IPS-NIHi7 (cell line): ENCODE measurements at regions not wholly inside any gene's neighbourhood (a gene's known extent, or its start where the extent isn't known, plus 50 kb on each side); places are given as distances from the start of the nearest gene placed in this dataset.
"Not testable (repeated sequence)": the region's sequence is repeated elsewhere in the genome, so short reads cannot be mapped to it uniquely, and the experiment has no call there.

ENCODE experiments used
- DNase-seq: peaks from one replicate; pipeline ENCODE4 v3.0.0; 2012; ENCODE audit warnings: mixed read lengths; ENCODE audit errors: extremely low spot score

DNA sequence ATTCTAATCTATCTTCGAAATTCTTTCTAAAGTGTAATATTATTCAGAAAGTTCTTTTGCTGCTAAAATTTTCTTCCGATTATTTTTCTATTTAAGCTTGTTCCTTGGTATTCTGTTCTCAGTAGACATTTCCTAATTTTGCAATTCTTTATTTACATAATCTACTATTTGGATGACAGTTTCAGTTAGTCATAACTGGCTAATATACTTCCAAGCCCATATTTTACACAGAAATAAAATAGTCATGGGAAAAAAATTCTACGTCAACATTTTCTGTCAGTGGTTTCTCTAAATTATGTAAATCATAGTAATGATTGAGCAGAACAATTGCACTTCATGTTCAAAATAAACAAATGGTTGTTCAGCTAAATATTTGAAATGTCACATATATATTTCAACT is 178.0 kb upstream of the ANKRD50 start:
- no peak for DNase-seq

DNA sequence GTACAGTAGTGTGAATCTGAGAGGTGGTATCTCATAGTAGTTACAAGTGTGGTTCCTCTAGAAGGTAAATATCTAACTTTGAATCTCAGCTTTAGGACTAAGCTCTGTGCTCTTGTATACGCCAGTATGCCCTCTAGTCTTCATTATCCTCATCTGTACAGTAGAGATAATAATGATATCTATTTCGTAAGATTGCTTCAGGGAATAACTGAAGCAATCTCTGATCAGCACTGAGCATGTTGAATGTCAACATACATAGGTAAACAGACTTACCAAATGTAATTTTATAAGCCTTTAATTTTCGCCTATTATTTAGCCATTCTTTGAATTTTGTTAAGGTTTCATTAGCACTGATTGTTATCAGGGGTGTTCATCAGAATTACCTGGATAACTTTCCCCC is 175.2 kb upstream of the ANKRD50 start:
- no peak for DNase-seq

- DNase-seq, result no peak
These were observed 171.8 kb upstream of the ANKRD50 start for GRCh38 chr4:124884316-124884715.

- no peak for DNase-seq
These were observed 171.1 kb upstream of the ANKRD50 start for GRCh38 chr4:124883632-124884031.

GRCh38 chr4:124879195-124879594 is 166.7 kb upstream of the ANKRD50 start:
- DNase-seq, result no peak

DNA sequence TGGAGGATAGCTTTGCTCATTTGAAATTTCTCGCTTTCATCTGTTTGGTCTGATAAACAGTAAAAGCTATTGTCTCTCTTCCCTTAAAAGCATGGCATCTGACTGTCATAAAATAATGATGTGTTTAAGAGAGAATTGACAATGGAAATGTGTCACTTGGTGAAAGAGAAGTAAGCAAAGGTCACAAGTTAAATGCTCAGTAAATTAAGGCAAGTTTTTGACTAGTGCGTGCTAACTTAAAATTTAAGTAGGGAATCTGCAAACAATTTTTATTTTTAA is 161.6 kb upstream of the ANKRD50 start:
- DNase-seq, result no peak

DNA sequence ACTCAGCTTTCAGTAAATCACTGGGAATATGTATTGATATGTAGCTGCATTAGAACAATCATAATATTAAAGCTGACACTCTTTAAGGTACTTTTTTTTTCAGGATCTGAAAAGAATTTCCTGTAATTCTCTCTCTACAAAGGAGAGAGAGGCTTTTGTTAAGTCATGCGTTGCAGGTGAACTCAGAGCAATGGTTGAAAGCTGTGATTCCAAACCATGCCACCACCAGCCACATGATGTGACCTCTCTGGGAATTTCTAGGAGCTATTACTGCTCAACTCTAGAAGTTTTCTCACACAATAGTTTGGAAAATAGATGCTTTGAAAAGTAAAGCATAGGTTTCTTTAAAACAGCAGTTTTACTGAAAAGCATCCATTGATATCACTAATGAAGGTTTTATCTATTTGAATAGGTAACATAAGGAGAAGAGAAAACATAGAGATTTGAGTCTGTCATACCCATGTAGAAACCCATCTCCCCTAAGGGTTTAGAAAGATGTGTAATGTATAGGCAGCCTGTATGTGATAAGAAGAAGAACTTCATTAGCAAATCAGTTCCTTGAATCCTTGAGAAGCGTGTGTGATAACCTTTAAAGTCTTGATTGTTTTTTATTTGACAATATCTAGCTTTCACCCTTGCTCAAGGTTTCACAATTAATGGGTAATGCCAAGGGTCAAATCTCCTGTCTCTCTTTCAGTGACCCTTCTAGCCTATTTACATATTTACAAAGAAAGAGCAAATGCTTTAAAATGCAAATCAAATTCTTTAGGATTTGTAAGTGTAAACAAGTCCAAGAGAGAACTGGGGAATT is 161.0 kb upstream of the ANKRD50 start:
- DNase-seq, result no peak

GRCh38 chr4:124872659-124873058 is 160.1 kb upstream of the ANKRD50 start:
- no peak for DNase-seq

GRCh38 chr4:124869961-124870495 is 157.5 kb upstream of the ANKRD50 start:
- no peak for DNase-seq

DNA sequence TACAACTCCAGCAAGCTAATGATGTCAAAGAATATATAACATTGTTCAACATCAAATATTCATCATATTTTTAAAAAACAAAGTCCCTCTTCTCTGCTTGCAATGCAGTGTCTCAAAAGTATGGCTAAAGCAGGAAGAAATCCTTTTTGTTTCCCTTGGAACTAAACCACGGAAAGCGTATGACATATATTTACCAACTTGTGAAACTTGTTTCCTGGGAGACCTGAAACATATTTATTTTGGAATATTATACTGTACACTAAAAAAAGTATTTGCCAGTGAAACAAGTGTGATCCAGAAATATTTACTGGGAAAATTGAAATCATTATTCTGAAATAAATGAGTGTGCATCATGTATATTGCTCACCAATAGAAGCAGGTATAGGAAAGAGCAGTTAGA is 156.0 kb upstream of the ANKRD50 start:
- no peak for DNase-seq

DNA sequence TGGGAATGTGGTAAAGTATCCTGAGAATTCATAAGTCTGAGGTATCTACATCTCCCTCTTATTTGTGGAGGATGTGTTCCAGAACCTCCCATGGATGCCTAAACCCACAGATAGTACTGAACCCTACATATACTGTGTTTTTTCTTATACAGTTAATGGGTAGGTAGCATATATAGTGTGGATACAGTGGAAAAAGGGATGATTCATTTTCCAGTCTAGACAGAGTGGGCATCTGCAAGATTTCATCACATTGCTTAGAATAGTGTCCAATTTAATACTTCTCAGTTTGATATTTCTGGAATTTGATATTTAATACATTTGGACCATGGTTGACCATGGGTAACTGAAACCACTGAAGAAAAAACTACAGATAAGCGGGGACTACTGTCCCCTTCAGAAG is 155.0 kb upstream of the ANKRD50 start:
- no peak for DNase-seq

DNA sequence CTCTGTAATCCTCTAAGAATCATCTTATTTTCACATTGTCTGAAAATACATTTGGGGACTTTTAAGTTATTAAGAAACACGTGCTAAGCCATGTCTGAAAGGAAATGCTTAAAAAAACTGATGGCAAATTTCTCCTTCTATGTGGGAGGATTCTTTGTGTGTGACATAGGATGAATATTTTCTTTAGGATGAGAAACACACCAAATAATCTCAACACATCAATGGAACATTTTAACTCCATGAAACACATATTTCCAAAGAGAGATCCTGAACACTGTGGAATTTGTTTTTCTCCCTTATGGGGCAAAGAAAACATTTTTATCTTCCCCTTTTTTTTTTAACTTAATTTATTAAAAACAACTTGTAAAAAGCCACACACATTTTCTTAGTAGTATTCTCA is 153.8 kb upstream of the ANKRD50 start:
- no peak for DNase-seq

- DNase-seq, result no peak
These were observed 150.6 kb upstream of the ANKRD50 start for GRCh38 chr4:124863040-124863545.

GRCh38 chr4:124862261-124862660 is 149.7 kb upstream of the ANKRD50 start:
- no peak for DNase-seq

GRCh38 chr4:124861761-124862160 is 149.2 kb upstream of the ANKRD50 start:
- DNase-seq, result no peak

DNA sequence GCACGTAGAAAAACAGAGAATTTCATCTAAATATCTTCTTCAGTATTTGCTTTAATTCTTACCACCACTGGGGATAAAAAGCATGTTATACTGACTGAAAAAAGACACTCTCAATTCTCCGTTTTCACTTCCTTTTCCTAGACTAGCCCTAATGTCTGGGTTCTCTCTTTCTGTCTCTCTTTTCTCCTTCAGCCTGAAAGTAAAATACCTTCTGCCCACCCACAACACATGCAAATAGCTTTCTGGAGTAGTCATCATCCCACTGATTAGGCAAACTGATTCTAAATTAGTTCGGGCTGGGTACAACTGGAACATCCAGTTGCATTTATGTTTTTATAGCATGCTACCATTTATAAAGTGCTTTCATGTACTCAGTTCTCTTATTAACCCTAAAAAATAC is 142.4 kb upstream of the ANKRD50 start:
- no peak for DNase-seq

DNA sequence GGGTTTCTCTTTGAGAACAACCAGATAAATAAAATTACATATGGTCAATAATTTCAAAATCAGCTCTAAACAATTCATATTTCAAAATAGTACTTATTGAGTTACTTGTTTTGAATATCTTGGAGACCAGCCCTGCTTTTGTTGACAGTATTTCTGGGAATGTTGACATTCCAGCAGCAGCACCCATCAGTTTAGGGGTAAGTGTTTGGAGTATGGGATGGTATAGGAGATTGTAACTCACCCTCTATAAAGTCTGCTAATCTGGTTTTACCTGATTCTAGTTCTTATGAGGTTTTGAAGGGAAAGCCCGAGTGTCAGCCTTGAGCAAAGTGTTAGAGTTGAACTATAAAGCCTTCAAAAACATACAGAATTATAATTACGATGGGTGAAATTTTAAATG is 139.2 kb upstream of the ANKRD50 start:
- DNase-seq, result no peak

GRCh38 chr4:124846306-124846705 is 133.8 kb upstream of the ANKRD50 start:
- DNase-seq, result no peak

DNA sequence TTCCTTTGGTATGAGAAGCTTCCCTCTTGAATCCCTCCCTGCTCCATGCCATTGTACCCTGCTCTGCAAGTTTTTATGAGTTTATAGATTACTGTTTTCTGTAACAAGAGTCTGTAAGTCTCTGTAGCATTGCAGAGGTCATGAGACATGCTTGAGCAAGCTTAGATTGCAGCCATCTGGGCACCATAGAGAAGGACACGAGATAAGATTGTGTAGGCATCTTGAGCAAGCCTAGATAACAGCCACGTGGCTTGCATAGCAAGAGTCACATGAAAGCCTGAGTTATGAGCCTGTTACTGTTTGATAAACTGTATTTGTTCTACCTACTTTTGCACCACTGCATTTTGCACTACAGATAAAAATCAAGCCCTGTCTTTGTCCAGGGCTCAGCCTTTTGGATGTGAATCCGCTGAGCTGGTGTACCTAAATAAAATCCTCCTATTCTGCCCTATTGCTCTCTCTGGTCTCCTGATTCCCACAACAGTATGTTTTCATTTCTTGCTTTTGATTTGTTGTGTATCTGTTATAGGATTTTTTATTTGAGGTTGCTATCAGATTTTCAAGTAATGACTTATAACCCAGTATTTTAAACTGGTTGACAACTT is 127.4 kb upstream of the ANKRD50 start:
- DNase-seq, result no peak

- DNase-seq, result no peak
These were observed 121.4 kb upstream of the ANKRD50 start for GRCh38 chr4:124833831-124834505.

GRCh38 chr4:124828382-124828781 is 115.8 kb upstream of the ANKRD50 start:
- no peak for DNase-seq

GRCh38 chr4:124817531-124817930 is 105.0 kb upstream of the ANKRD50 start:
- DNase-seq, result no peak

DNA sequence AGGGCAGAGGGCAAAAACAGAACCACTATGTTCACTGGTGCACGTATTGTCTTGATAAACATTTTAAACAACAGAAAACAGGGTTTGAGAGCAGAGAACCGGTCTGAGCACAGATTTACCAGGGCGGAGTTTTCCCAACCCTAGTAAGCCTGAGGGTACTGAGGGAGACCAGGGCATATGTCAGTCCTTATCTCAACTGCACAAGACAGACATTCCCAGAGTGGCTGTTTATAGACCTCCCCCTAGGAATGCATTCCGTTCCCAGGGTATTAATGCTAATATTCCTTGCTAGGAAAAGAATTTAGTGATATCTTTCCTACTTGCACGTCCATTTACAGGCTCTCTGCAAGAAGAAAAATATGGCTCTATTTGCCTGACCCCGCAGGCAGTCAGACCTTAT is 99.7 kb upstream of the ANKRD50 start:
- not testable (repeated sequence) for DNase-seq
